ENCODE measurements at regions not wholly inside any gene's neighbourhood (a gene's known extent, or its start where the extent isn't known, plus 50 kb on each side); places are given as distances from the start of the nearest gene placed in this dataset.

DNA sequence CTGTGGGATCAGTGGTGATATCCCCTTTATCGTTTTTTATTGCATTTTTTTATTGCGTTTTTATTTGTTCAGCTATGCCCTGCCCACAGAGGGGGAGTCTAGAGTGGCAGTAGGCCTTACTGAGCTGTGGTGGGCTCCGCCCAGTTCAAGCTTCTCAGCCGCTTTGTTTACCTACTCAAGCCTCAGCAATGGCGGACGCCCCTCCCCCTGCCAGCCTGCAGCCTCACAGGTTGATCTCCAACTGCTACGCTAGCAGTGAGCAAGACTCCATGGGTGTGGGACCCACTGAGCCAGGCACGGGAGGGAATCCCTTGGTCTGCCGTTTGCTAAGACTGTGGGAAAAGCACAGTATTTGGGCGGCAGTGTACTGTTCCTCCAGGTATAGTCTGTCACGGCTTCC, 500.6 kb upstream of the MCTP2 start:
- TF ChIP-seq, protein P1, sequence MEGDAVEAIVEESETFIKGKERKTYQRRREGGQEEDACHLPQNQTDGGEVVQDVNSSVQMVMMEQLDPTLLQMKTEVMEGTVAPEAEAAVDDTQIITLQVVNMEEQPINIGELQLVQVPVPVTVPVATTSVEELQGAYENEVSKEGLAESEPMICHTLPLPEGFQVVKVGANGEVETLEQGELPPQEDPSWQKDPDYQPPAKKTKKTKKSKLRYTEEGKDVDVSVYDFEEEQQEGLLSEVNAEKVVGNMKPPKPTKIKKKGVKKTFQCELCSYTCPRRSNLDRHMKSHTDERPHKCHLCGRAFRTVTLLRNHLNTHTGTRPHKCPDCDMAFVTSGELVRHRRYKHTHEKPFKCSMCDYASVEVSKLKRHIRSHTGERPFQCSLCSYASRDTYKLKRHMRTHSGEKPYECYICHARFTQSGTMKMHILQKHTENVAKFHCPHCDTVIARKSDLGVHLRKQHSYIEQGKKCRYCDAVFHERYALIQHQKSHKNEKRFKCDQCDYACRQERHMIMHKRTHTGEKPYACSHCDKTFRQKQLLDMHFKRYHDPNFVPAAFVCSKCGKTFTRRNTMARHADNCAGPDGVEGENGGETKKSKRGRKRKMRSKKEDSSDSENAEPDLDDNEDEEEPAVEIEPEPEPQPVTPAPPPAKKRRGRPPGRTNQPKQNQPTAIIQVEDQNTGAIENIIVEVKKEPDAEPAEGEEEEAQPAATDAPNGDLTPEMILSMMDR (IDR thresholded peaks at IDR 0.05): no peak
- TF ChIP-seq POLR2A (IDR thresholded peaks at IDR 0.05): no peak
